ENCODE measurements at regions not wholly inside any gene's neighbourhood (a gene's known extent, or its start where the extent isn't known, plus 50 kb on each side); places are given as distances from the start of the nearest gene placed in this dataset.
"Not testable (repeated sequence)": the region's sequence is repeated elsewhere in the genome, so short reads cannot be mapped to it uniquely, and the experiment has no call there.

- no peak overlapping the region for H3K27ac Mint-ChIP-seq
- no peak overlapping the region for H3K4me3 Mint-ChIP-seq
- H3K36me3 Mint-ChIP-seq: no peaks in the 10 kb centered on the region
- H3K9me3 Mint-ChIP-seq: peaks cover 17% of the 10 kb centered on the region
- no peaks in the 10 kb centered on the region for H3K4me1 Mint-ChIP-seq
- no peak for DNase-seq (ENCODE audit: low spot score in 2 of 2)
- ATAC-seq: no peak
Observed at GRCh38 chr11:23875176-23875850, 621.5 kb upstream of the LUZP2 start.

GRCh38 chr11:23883426-23884048, 613.3 kb upstream of the LUZP2 start:
- ATAC-seq; H3K36me3 Mint-ChIP-seq; H3K4me3 Mint-ChIP-seq; DNase-seq (ENCODE audit: low spot score in 2 of 2); H3K4me1 Mint-ChIP-seq; H3K27ac Mint-ChIP-seq: not testable (repeated sequence)
- H3K9me3 Mint-ChIP-seq: peaks cover 12% of the 10 kb centered on the region

- DNase-seq (ENCODE audit: low spot score in 2 of 2): no peak
- Mint-ChIP-seq H3K4me1 (no peaks in the 10 kb centered on the region), H3K36me3 (no peaks in the 10 kb centered on the region), H3K4me3 (no peak overlapping the region), H3K9me3 (peaks cover 12% of the 10 kb centered on the region), H3K27ac (no peak overlapping the region)
- ATAC-seq: no peak
Observed at GRCh38 chr11:23884341-23884740, 612.5 kb upstream of the LUZP2 start.

- Mint-ChIP-seq H3K4me1 (no peaks in the 10 kb centered on the region), H3K36me3 (no peaks in the 10 kb centered on the region), H3K9me3 (peaks cover 12% of the 10 kb centered on the region), H3K4me3 (no peak overlapping the region), H3K27ac (no peak overlapping the region)
- DNase-seq (ENCODE audit: low spot score in 2 of 2): no peak
- ATAC-seq: no peak
Observed at GRCh38 chr11:23885801-23886200, 611.1 kb upstream of the LUZP2 start.

GRCh38 chr11:23887122-23887521, 609.7 kb upstream of the LUZP2 start:
- not testable (repeated sequence) for H3K36me3 Mint-ChIP-seq; H3K4me3 Mint-ChIP-seq; H3K4me1 Mint-ChIP-seq; ATAC-seq; DNase-seq (ENCODE audit: low spot score in 2 of 2); H3K27ac Mint-ChIP-seq
- peaks cover 25% of the 10 kb centered on the region for H3K9me3 Mint-ChIP-seq

- Mint-ChIP-seq H3K4me1 (no peaks in the 10 kb centered on the region), H3K9me3 (peaks cover 19% of the 10 kb centered on the region), H3K27ac (no peak overlapping the region), H3K36me3 (no peaks in the 10 kb centered on the region), H3K4me3 (no peak overlapping the region)
- DNase-seq (ENCODE audit: low spot score in 2 of 2) (no peak), ATAC-seq (no peak)
Observed at GRCh38 chr11:23893126-23893525, 603.7 kb upstream of the LUZP2 start.

GRCh38 chr11:23897453-23898286, 599.2 kb upstream of the LUZP2 start:
- Mint-ChIP-seq H3K36me3 (no peaks in the 10 kb centered on the region), H3K4me1 (no peaks in the 10 kb centered on the region), H3K4me3 (no peak overlapping the region), H3K9me3 (peaks cover 6% of the 10 kb centered on the region), H3K27ac (no peak overlapping the region)
- DNase-seq (ENCODE audit: low spot score in 2 of 2) (no peak), ATAC-seq (no peak)

- Mint-ChIP-seq H3K36me3 (no peaks in the 10 kb centered on the region), H3K4me1 (no peaks in the 10 kb centered on the region), H3K9me3 (peaks cover 13% of the 10 kb centered on the region), H3K4me3 (no peak overlapping the region), H3K27ac (no peak overlapping the region)
- no peak for ATAC-seq
- DNase-seq (ENCODE audit: low spot score in 2 of 2): no peak
Observed at GRCh38 chr11:23903044-23903704, 593.7 kb upstream of the LUZP2 start.

- no peak for DNase-seq (ENCODE audit: low spot score in 2 of 2)
- H3K9me3 Mint-ChIP-seq: peaks cover 9% of the 10 kb centered on the region
- no peak for ATAC-seq
- H3K36me3 Mint-ChIP-seq: no peaks in the 10 kb centered on the region
- H3K27ac Mint-ChIP-seq: no peak overlapping the region
- no peaks in the 10 kb centered on the region for H3K4me1 Mint-ChIP-seq
- no peak overlapping the region for H3K4me3 Mint-ChIP-seq
Observed at GRCh38 chr11:23919455-23919854, 577.4 kb upstream of the LUZP2 start.

- no peak for DNase-seq (ENCODE audit: low spot score in 2 of 2)
Observed at GRCh38 chr11:23923357-23923756, 573.5 kb upstream of the LUZP2 start.

GRCh38 chr11:23924226-23924625, 572.6 kb upstream of the LUZP2 start:
- no peaks in the 10 kb centered on the region for H3K4me1 Mint-ChIP-seq
- DNase-seq (ENCODE audit: low spot score in 2 of 2) (no peak), ATAC-seq (no peak)
- H3K36me3 Mint-ChIP-seq: no peaks in the 10 kb centered on the region
- H3K27ac Mint-ChIP-seq: no peak overlapping the region
- peaks cover 5% of the 10 kb centered on the region for H3K9me3 Mint-ChIP-seq
- H3K4me3 Mint-ChIP-seq: no peak overlapping the region

More at GRCh38 chr11:23923357-23923756, 573.5 kb upstream of the LUZP2 start:
- peaks cover 5% of the 10 kb centered on the region for H3K9me3 Mint-ChIP-seq
- H3K4me1 Mint-ChIP-seq: no peaks in the 10 kb centered on the region
- no peaks in the 10 kb centered on the region for H3K36me3 Mint-ChIP-seq
- no peak overlapping the region for H3K4me3 Mint-ChIP-seq
- no peak overlapping the region for H3K27ac Mint-ChIP-seq
- no peak for ATAC-seq

- H3K4me1 Mint-ChIP-seq: no peaks in the 10 kb centered on the region
- H3K27ac Mint-ChIP-seq: no peak overlapping the region
- H3K36me3 Mint-ChIP-seq: no peaks in the 10 kb centered on the region
- ATAC-seq: no peak
- peaks cover 13% of the 10 kb centered on the region for H3K9me3 Mint-ChIP-seq
- no peak for DNase-seq (ENCODE audit: low spot score in 2 of 2)
- H3K4me3 Mint-ChIP-seq: no peak overlapping the region
Observed at GRCh38 chr11:23931443-23931842, 565.4 kb upstream of the LUZP2 start.

- no peaks in the 10 kb centered on the region for H3K36me3 Mint-ChIP-seq
- H3K4me1 Mint-ChIP-seq: no peaks in the 10 kb centered on the region
- ATAC-seq: no peak
- no peak overlapping the region for H3K27ac Mint-ChIP-seq
- no peak overlapping the region for H3K4me3 Mint-ChIP-seq
- H3K9me3 Mint-ChIP-seq: peaks cover 13% of the 10 kb centered on the region
- no peak for DNase-seq (ENCODE audit: low spot score in 2 of 2)
Observed at GRCh38 chr11:23932485-23932898, 564.4 kb upstream of the LUZP2 start.

GRCh38 chr11:23933721-23934120, 563.1 kb upstream of the LUZP2 start:
- Mint-ChIP-seq H3K36me3 (no peaks in the 10 kb centered on the region), H3K4me1 (no peaks in the 10 kb centered on the region), H3K9me3 (peaks cover 13% of the 10 kb centered on the region), H3K4me3 (no peak overlapping the region), H3K27ac (no peak overlapping the region)
- no peak for DNase-seq (ENCODE audit: low spot score in 2 of 2)
- no peak for ATAC-seq

- not testable (repeated sequence) for DNase-seq (ENCODE audit: low spot score in 2 of 2); H3K36me3 Mint-ChIP-seq; H3K4me1 Mint-ChIP-seq; H3K4me3 Mint-ChIP-seq; ATAC-seq; H3K27ac Mint-ChIP-seq
- H3K9me3 Mint-ChIP-seq: peaks cover 13% of the 10 kb centered on the region
Observed at GRCh38 chr11:23934671-23935270, 562.1 kb upstream of the LUZP2 start.
